VCaP (cell line): ENCODE measurements at regions not wholly inside any gene's neighbourhood (a gene's known extent, or its start where the extent isn't known, plus 50 kb on each side); places are given as distances from the start of the nearest gene placed in this dataset.

ENCODE experiments used
- H3K27ac ChIP-seq: fragments of 450-650 bp; 2 replicates; pipeline ENCODE4 v1.5.1; 2017
- TF ChIP-seq, protein P1 (sequence below): fragments of 450-650 bp; conservative IDR thresholded peaks from 2 replicates; pipeline ENCODE4 v1.5.1; 2017; ENCODE audit warnings: mild to moderate bottlenecking, moderate library complexity

DNA sequence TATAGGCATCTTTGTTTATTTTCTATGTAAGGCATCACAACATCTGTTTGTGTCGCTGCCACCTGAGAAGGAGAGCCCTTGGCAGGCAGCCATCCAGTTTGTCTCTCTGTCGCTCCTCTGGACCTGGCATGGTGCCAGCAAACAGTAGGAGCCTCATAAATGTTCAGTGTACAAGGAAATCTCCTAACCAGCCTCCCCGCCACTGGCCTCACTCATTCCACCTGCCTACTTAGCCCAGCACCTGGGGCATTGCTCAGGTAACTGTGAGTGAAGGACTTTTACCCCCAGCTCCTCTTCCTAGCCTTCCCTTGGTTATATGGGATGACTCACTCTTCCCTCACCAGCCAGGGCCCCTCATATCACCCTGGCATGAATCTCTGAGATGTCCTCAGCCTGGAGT lies 61.7 kb upstream of the NPTX2 start:
- TF ChIP-seq, protein P1, sequence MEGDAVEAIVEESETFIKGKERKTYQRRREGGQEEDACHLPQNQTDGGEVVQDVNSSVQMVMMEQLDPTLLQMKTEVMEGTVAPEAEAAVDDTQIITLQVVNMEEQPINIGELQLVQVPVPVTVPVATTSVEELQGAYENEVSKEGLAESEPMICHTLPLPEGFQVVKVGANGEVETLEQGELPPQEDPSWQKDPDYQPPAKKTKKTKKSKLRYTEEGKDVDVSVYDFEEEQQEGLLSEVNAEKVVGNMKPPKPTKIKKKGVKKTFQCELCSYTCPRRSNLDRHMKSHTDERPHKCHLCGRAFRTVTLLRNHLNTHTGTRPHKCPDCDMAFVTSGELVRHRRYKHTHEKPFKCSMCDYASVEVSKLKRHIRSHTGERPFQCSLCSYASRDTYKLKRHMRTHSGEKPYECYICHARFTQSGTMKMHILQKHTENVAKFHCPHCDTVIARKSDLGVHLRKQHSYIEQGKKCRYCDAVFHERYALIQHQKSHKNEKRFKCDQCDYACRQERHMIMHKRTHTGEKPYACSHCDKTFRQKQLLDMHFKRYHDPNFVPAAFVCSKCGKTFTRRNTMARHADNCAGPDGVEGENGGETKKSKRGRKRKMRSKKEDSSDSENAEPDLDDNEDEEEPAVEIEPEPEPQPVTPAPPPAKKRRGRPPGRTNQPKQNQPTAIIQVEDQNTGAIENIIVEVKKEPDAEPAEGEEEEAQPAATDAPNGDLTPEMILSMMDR: no peak

DNA sequence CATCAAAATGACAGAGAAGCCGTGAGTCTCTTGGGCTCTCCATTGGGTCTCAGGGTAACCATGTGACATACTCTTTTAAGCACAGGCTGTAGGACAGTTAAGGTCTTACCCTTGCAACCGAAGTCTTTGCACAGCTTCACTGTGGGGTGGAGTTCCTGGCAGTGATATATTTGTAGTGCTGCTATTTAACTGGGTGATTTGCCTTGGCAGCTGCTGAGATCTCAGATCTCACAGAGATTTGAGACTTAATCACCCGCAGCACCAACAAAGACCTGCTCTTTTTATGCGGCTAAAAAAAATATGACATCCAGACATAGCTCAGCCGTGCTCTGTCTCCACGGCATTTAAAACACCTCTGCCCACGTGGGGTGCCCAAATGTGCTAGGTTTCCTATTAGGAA lies 63.4 kb upstream of the NPTX2 start:
- TF ChIP-seq, protein P1: no peak
- H3K27ac ChIP-seq: no peak overlapping the region; the same call in 1 of the 2 replicates

More for the DNA sequence above, 61.7 kb upstream of the NPTX2 start:
- H3K27ac ChIP-seq: no peak overlapping the region

DNA sequence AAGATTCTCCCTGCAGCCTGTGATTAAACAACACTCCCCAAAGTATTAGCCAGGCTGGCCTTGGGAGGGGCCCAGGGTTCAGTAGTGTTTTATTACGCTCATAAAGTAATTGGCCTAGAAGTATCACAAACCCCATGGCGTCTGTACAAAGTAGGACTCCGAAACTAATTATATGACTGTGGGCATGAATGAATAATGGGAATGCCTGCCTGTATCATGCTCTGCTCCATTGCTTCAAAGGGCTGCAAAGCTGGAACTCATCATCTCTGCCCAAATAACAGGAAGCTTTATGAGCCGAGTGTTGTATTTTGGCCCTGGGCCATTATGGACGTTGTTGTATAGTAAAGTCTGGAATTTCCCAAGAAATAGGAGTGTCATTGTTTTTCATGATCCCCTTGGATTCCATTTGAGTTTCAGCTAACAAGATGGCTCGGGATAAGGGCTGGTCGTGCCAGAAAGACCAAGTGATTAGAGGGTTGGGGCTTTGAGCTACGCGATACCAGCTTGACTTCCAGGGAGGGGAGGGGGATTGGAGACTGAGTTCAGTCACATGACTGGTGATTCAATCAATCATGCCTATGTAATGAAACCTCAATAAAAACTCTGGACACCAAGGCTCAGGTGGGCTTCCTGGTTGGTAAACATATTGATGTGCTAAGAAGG lies 65.3 kb upstream of the NPTX2 start:
- TF ChIP-seq, protein P1: no peak
- H3K27ac ChIP-seq: no peak overlapping the region

DNA sequence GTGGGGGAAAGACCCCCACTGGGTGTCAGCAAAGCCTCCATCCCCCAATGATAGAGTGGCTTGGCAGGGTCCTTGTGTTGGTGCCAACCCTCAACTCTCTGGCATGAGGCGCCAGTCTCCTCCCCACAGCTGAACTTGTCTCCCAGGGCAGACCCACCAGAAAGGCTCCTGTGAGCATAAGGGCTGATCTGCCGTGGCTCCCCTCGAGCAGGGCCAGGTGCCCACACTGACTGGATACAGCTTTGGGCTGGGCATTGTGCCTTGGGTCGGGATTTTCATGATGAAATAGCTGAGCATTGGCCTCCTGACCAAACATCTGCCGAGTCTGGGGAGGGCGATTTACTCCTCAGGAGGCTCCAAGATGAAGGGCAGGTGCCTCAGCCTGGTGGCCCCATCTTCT lies 68.1 kb upstream of the NPTX2 start:
- no peak overlapping the region for H3K27ac ChIP-seq
- TF ChIP-seq, protein P1: no peak

DNA sequence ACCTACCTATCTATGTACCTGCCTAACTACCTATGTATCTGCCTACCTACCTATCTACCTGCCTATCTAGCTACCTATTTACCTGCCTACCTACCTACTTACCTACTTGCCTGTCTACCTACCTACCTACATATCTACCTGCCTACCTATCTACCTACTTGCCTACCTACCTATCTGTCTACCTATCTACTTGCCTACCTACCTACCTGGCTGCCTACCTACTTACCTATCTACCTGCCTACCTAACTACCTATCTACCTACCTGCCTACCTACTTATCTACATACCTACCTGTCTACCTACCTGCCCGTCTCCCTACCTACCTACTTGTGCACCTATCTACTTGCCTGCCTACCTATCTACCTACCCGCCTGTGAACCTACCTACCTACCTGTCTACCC lies 68.7 kb upstream of the NPTX2 start:
- H3K27ac ChIP-seq: no peak overlapping the region
- TF ChIP-seq, protein P1: no peak

DNA sequence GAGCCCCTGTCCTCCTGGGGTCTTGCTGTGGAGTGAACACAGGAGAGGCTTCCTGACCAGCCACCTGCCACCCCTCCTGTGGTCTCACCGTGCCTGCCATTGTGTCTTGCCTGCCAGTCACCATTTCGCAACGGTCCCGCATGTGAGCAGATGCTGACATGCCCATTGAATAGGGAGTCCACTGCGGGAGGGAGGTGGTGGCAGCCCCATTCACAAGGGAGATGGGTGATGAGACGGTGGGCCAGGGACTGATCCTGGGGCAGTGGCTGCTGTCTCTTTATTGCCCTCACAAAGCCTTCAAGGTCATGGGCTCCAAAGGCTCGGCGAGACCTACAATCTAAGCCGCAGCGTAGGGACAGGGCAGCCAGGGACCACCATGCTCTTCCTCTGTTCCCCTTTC lies 76.0 kb upstream of the NPTX2 start:
- TF ChIP-seq, protein P1: no peak

DNA sequence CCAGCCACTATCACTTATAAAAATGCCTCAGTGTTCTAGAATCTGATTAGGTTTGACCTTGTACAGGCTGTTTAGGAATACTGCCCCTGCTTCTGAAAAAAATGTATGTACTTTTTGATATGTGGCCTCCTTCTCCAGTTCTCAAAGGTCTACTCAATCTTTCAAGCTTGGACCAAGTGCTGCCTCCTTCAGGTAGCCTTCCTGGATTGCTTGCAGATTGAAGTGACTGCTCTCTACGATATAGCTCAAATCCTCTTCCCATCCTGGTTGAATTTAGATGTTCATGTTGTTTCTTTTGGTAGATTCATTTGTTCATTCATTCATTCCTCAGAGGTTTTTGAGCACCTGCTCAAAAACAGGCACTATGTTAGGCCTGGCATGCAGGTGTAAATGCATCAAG lies 77.2 kb upstream of the NPTX2 start:
- H3K27ac ChIP-seq: no peak overlapping the region
- TF ChIP-seq, protein P1: no peak

More for the DNA sequence above, 76.0 kb upstream of the NPTX2 start:
- H3K27ac ChIP-seq: no peak overlapping the region
